ENCODE measurements at regions not wholly inside any gene's neighbourhood (a gene's known extent, or its start where the extent isn't known, plus 50 kb on each side); places are given as distances from the start of the nearest gene placed in this dataset.

GRCh38 chr14:82390586-82390985 lies 856.9 kb upstream of the SEL1L start:
- no peak for DNase-seq

GRCh38 chr14:82394916-82395315 lies 861.3 kb upstream of the SEL1L start:
- DNase-seq: no peak

- DNase-seq: no peak
Observed at GRCh38 chr14:82398256-82398655, 864.6 kb upstream of the SEL1L start.

- peak; percentile 94 for DNase-seq
Observed at GRCh38 chr14:82403987-82404386, 870.3 kb upstream of the SEL1L start.

GRCh38 chr14:82410064-82410463 lies 876.4 kb upstream of the SEL1L start:
- peak; percentile 54 for DNase-seq

- no peak for DNase-seq
Observed at GRCh38 chr14:82411298-82411697, 877.6 kb upstream of the SEL1L start.

- no peak for DNase-seq
Observed at GRCh38 chr14:82412545-82412944, 878.9 kb upstream of the SEL1L start.

GRCh38 chr14:82414853-82415539 lies 881.3 kb upstream of the SEL1L start:
- no peak for DNase-seq

- no peak for DNase-seq
Observed at GRCh38 chr14:82419933-82420332, 886.3 kb upstream of the SEL1L start.

- no peak for DNase-seq
Observed at GRCh38 chr14:82420871-82421270, 887.2 kb upstream of the SEL1L start.

GRCh38 chr14:82421286-82421685 lies 887.6 kb upstream of the SEL1L start:
- DNase-seq: no peak

- DNase-seq: peak; percentile 83
Observed at GRCh38 chr14:82422230-82422629, 888.6 kb upstream of the SEL1L start.

GRCh38 chr14:82425261-82425660 lies 891.6 kb upstream of the SEL1L start:
- no peak for DNase-seq

GRCh38 chr14:82431031-82431430 lies 897.4 kb upstream of the SEL1L start:
- DNase-seq: no peak

GRCh38 chr14:82432301-82433105 lies 898.9 kb upstream of the SEL1L start:
- DNase-seq: no peak

GRCh38 chr14:82438436-82438835 lies 904.8 kb upstream of the SEL1L start:
- no peak for DNase-seq

GRCh38 chr14:82441270-82441669 lies 907.6 kb upstream of the SEL1L start:
- no peak for DNase-seq

- no peak for DNase-seq
Observed at GRCh38 chr14:82445810-82446570, 912.3 kb upstream of the SEL1L start.

GRCh38 chr14:82447586-82447985 lies 913.9 kb upstream of the SEL1L start:
- DNase-seq: peak; percentile 41

GRCh38 chr14:82449926-82450468 lies 916.3 kb upstream of the SEL1L start:
- no peak for DNase-seq

- no peak for DNase-seq
Observed at GRCh38 chr14:82451675-82452074, 918.0 kb upstream of the SEL1L start.

GRCh38 chr14:82482345-82482744 lies 948.7 kb upstream of the SEL1L start:
- DNase-seq: no peak

GRCh38 chr14:82488473-82488872 lies 954.8 kb upstream of the SEL1L start:
- DNase-seq: no peak

Measured in NCI-H510A treated with DMSO at 0.1 percent for 48 hours (cell line).